GM23338 (cell line): ENCODE measurements at regions not wholly inside any gene's neighbourhood (a gene's known extent, or its start where the extent isn't known, plus 50 kb on each side); places are given as distances from the start of the nearest gene placed in this dataset.

Experiments used
- ATAC-seq: fragments of 200-7000 bp; cut with Tn5 transposase; 3 replicates; pipeline ENCODE4 v1.9.1; 2020
- DNase-seq: peaks from one replicate; pipeline ENCODE4 v3.0.0-alpha.2; 2015; ENCODE audit warnings: low spot score
- H2AFZ ChIP-seq: fragments of 200-600 bp; sonication (generic); 2 replicates; pipeline ENCODE4 v1.8.0; 2016; ENCODE audit warnings: antibody characterized with exemption, mild to moderate bottlenecking, moderate library complexity
- H3F3A ChIP-seq: fragments of 200-600 bp; sonication (generic); replicated peaks from 2 replicates; pipeline ENCODE4 v1.8.0; 2017; ENCODE audit warnings: antibody characterized with exemption, mixed run types, low read depth
- H3K27ac ChIP-seq: fragments of 200-600 bp; sonication (generic); 2 replicates; pipeline ENCODE4 v1.6.1; 2016; ENCODE audit warnings: low read depth
- H3K27me3 ChIP-seq: fragments of 200-600 bp; sonication (generic); 2 replicates; pipeline ENCODE4 v1.8.0; 2016; ENCODE audit warnings: mild to moderate bottlenecking, mixed run types, moderate library complexity; ENCODE audit not compliant: insufficient read depth
- H3K36me3 ChIP-seq: fragments of 200-600 bp; sonication (generic); 2 replicates; pipeline ENCODE4 v1.8.0; 2016; ENCODE audit warnings: mild to moderate bottlenecking; ENCODE audit not compliant: insufficient read depth
- H3K4me1 ChIP-seq: fragments of 200-600 bp; sonication (generic); 2 replicates; pipeline ENCODE4 v1.8.0; 2016; ENCODE audit warnings: mild to moderate bottlenecking, moderate library complexity; ENCODE audit not compliant: insufficient read depth
- H3K4me2 ChIP-seq: fragments of 200-600 bp; sonication (generic); 2 replicates; pipeline ENCODE4 v1.7.1; 2017; ENCODE audit warnings: mixed run types
- H3K4me3 ChIP-seq: fragments of 200-600 bp; sonication (generic); 2 replicates; pipeline ENCODE4 v1.6.1; 2016; ENCODE audit warnings: mixed run types
- H3K79me2 ChIP-seq: fragments of 200-600 bp; sonication (generic); replicated peaks from 2 replicates; pipeline ENCODE4 v1.8.0; 2017; ENCODE audit warnings: mild to moderate bottlenecking; ENCODE audit not compliant: insufficient read depth
- H3K9me2 ChIP-seq: fragments of 200-600 bp; sonication (generic); 2 replicates; pipeline ENCODE4 v1.8.0; 2017; ENCODE audit not compliant: insufficient read depth
- H4K20me1 ChIP-seq: fragments of 200-600 bp; sonication (generic); replicated peaks from 2 replicates; pipeline ENCODE4 v1.8.0; 2017; ENCODE audit warnings: mild to moderate bottlenecking; ENCODE audit not compliant: insufficient read depth
- H3K27ac Mint-ChIP-seq: 2 replicates; pipeline ENCODE4 v1.8.0; 2020; ENCODE audit warnings: inconsistent platforms, mild to moderate bottlenecking, moderate library complexity, mixed read lengths
- H3K27me3 Mint-ChIP-seq: 3 replicates; pipeline ENCODE4 v1.8.0; 2022; ENCODE audit warnings: low read depth, mild to moderate bottlenecking, moderate library complexity, mixed read lengths, inconsistent platforms; ENCODE audit not compliant: insufficient read depth, poor library complexity
- H3K36me3 Mint-ChIP-seq: 3 replicates; pipeline ENCODE4 v1.8.0; 2021; ENCODE audit warnings: low read depth, mild to moderate bottlenecking, inconsistent platforms, moderate library complexity, mixed read lengths
- H3K4me1 Mint-ChIP-seq: 3 replicates; pipeline ENCODE4 v1.8.0; 2020; ENCODE audit warnings: mild to moderate bottlenecking, inconsistent platforms, mixed read lengths
- H3K4me3 Mint-ChIP-seq: 3 replicates; pipeline ENCODE4 v1.8.0; 2021; ENCODE audit warnings: moderate library complexity, mild to moderate bottlenecking, inconsistent platforms, mixed read lengths
- H3K9me3 Mint-ChIP-seq: 3 replicates; pipeline ENCODE4 v1.8.0; 2020; ENCODE audit warnings: moderate library complexity, mild to moderate bottlenecking, inconsistent platforms, mixed read lengths
- CTCF ChIP-seq, 2 experiments: fragments of 200-600 bp in 1 of 2; sonication (generic) in 1 of 2; conservative IDR thresholded peaks; 2 replicates each; pipeline versions ENCODE4 v1.5.1 to v1.6.1; 2016 to 2017; ENCODE audit warnings: antibody characterized with exemption in 2 of 2, low read depth in 2 of 2, mild to moderate bottlenecking in 2 of 2, moderate library complexity in 1 of 2
- ETS1 ChIP-seq: IDR thresholded peaks from 2 replicates; pipeline ENCODE4 v1.6.1; 2016; ENCODE audit warnings: antibody characterized with exemption
- EZH2phosphoT487 ChIP-seq: fragments of 200-600 bp; sonication (generic); IDR thresholded peaks from one replicate; pipeline ENCODE4 v1.8.1; 2018; ENCODE audit warnings: antibody characterized with exemption; ENCODE audit not compliant: unreplicated experiment
- JUNB ChIP-seq: IDR thresholded peaks from one replicate; pipeline ENCODE4 v1.6.1; 2016; ENCODE audit warnings: antibody characterized with exemption; ENCODE audit not compliant: unreplicated experiment
- NANOG ChIP-seq: IDR thresholded peaks from 2 replicates; pipeline ENCODE4 v1.6.1; 2016; ENCODE audit warnings: antibody characterized with exemption, borderline replicate concordance
- ZNF114 ChIP-seq: fragments of 250-450 bp; sonication (Bioruptor Pico); IDR thresholded peaks from 2 replicates; pipeline ENCODE4 v1.5.0; 2020; ENCODE audit warnings: mild to moderate bottlenecking, moderate library complexity
- ZNF331 ChIP-seq: fragments of 250-450 bp; sonication (Bioruptor Pico); IDR thresholded peaks from 2 replicates; pipeline ENCODE4 v1.5.0; 2020; ENCODE audit warnings: low read depth, mild to moderate bottlenecking, moderate library complexity
- TF ChIP-seq, protein P1 (sequence below): IDR thresholded peaks from one replicate; pipeline ENCODE4 v1.6.1; 2018; ENCODE audit warnings: antibody characterized with exemption; ENCODE audit not compliant: unreplicated experiment
- TF ChIP-seq, protein P2 (sequence below): fragments of 250-450 bp; sonication (Bioruptor Pico); IDR thresholded peaks from 2 replicates; pipeline ENCODE4 v1.5.0; 2020; ENCODE audit warnings: mild to moderate bottlenecking, moderate library complexity

DNA sequence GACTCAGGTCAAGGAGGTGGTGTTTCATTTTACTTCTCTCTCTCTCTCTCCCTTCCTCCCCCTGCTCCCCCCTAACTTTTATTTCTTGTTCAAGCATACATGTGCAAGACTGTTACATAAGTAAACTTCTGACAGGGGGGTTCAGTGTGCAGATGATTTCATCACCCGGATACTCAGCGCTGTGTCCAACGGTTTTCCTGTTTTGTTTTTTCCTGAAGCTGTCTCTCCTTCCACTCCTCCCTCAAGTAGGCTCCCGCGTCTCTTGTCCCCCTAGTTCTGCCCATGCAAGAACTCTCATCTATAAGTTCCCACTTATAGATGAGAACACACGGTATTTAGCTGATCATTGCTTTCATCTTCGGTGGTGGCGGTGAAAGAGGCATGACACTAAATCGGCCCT lies 751.9 kb upstream of the DEFB115 start:
- Histone ChIP-seq H3K4me3 (peak overlapping the region; percentile 33; the same call in 1 of the 2 replicates), H2AFZ (no peak overlapping the region), H4K20me1 (no peaks in the 10 kb centered on the region), H3K36me3 (no peaks in the 10 kb centered on the region), H3K9me2 (no peaks in the 10 kb centered on the region), H3K27ac (no peak overlapping the region), H3K4me1 (peaks cover 10% of the 10 kb centered on the region; the same call in 1 of the 2 replicates), H3K79me2 (no peaks in the 10 kb centered on the region), H3K27me3 (peaks cover 26% of the 10 kb centered on the region), H3F3A (no peaks in the 10 kb centered on the region), H3K4me2 (peak overlapping the region; percentile 72; the same call in 1 of the 2 replicates)
- H3K4me1 Mint-ChIP-seq, result peaks cover 5% of the 10 kb centered on the region; the same call in 2 of the 3 replicates
- TF ChIP-seq, protein P1, sequence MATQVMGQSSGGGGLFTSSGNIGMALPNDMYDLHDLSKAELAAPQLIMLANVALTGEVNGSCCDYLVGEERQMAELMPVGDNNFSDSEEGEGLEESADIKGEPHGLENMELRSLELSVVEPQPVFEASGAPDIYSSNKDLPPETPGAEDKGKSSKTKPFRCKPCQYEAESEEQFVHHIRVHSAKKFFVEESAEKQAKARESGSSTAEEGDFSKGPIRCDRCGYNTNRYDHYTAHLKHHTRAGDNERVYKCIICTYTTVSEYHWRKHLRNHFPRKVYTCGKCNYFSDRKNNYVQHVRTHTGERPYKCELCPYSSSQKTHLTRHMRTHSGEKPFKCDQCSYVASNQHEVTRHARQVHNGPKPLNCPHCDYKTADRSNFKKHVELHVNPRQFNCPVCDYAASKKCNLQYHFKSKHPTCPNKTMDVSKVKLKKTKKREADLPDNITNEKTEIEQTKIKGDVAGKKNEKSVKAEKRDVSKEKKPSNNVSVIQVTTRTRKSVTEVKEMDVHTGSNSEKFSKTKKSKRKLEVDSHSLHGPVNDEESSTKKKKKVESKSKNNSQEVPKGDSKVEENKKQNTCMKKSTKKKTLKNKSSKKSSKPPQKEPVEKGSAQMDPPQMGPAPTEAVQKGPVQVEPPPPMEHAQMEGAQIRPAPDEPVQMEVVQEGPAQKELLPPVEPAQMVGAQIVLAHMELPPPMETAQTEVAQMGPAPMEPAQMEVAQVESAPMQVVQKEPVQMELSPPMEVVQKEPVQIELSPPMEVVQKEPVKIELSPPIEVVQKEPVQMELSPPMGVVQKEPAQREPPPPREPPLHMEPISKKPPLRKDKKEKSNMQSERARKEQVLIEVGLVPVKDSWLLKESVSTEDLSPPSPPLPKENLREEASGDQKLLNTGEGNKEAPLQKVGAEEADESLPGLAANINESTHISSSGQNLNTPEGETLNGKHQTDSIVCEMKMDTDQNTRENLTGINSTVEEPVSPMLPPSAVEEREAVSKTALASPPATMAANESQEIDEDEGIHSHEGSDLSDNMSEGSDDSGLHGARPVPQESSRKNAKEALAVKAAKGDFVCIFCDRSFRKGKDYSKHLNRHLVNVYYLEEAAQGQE, result no peak
- TF ChIP-seq ETS1 (no peak), CTCF (conservative IDR thresholded peaks at IDR 0.05; ENCODE audit: low read depth in 2 of 2) (no peak), EZH2phosphoT487 (no peak), JUNB (no peak), ZNF331 (CRISPR knock-in tag) (no peak), ZNF114 (no peak), NANOG (no peak)
- TF ChIP-seq, protein P2, sequence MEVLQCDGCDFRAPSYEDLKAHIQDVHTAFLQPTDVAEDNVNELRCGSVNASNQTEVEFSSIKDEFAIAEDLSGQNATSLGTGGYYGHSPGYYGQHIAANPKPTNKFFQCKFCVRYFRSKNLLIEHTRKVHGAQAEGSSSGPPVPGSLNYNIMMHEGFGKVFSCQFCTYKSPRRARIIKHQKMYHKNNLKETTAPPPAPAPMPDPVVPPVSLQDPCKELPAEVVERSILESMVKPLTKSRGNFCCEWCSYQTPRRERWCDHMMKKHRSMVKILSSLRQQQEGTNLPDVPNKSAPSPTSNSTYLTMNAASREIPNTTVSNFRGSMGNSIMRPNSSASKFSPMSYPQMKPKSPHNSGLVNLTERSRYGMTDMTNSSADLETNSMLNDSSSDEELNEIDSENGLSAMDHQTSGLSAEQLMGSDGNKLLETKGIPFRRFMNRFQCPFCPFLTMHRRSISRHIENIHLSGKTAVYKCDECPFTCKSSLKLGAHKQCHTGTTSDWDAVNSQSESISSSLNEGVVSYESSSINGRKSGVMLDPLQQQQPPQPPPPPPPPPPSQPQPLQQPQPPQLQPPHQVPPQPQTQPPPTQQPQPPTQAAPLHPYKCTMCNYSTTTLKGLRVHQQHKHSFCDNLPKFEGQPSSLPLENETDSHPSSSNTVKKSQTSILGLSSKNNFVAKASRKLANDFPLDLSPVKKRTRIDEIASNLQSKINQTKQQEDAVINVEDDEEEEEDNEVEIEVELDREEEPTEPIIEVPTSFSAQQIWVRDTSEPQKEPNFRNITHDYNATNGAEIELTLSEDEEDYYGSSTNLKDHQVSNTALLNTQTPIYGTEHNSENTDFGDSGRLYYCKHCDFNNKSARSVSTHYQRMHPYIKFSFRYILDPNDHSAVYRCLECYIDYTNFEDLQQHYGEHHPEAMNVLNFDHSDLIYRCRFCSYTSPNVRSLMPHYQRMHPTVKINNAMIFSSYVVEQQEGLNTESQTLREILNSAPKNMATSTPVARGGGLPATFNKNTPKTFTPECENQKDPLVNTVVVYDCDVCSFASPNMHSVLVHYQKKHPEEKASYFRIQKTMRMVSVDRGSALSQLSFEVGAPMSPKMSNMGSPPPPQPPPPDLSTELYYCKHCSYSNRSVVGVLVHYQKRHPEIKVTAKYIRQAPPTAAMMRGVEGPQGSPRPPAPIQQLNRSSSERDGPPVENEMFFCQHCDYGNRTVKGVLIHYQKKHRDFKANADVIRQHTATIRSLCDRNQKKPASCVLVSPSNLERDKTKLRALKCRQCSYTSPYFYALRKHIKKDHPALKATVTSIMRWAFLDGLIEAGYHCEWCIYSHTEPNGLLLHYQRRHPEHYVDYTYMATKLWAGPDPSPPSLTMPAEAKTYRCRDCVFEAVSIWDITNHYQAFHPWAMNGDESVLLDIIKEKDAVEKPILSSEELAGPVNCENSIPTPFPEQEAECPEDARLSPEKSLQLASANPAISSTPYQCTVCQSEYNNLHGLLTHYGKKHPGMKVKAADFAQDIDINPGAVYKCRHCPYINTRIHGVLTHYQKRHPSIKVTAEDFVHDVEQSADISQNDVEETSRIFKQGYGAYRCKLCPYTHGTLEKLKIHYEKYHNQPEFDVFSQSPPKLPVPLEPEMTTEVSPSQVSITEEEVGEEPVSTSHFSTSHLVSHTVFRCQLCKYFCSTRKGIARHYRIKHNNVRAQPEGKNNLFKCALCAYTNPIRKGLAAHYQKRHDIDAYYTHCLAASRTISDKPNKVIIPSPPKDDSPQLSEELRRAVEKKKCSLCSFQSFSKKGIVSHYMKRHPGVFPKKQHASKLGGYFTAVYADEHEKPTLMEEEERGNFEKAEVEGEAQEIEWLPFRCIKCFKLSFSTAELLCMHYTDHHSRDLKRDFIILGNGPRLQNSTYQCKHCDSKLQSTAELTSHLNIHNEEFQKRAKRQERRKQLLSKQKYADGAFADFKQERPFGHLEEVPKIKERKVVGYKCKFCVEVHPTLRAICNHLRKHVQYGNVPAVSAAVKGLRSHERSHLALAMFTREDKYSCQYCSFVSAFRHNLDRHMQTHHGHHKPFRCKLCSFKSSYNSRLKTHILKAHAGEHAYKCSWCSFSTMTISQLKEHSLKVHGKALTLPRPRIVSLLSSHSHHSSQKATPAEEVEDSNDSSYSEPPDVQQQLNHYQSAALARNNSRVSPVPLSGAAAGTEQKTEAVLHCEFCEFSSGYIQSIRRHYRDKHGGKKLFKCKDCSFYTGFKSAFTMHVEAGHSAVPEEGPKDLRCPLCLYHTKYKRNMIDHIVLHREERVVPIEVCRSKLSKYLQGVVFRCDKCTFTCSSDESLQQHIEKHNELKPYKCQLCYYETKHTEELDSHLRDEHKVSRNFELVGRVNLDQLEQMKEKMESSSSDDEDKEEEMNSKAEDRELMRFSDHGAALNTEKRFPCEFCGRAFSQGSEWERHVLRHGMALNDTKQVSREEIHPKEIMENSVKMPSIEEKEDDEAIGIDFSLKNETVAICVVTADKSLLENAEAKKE (CRISPR knock-in tag), result no peak
- peaks cover 7% of the 10 kb centered on the region for H3K27me3 Mint-ChIP-seq
- H3K27ac Mint-ChIP-seq, result no peak overlapping the region
- ATAC-seq (no peak), DNase-seq (no peak)
- no peak overlapping the region for H3K4me3 Mint-ChIP-seq
- peaks cover 18% of the 10 kb centered on the region for H3K9me3 Mint-ChIP-seq
- H3K36me3 Mint-ChIP-seq, result peaks cover 2% of the 10 kb centered on the region; the same call in 1 of the 3 replicates
